Tibial artery (tissue), 4 donors: ENCODE measurements at regions not wholly inside any gene's neighbourhood (a gene's known extent, or its start where the extent isn't known, plus 50 kb on each side); places are given as distances from the start of the nearest gene placed in this dataset.

Experiments used
- DNase-seq, 2 donors: peaks; one replicate each; pipeline ENCODE4 v3.0.0-alpha.2; 2019
- H3K27ac ChIP-seq, 2 donors: fragments of 200-600 bp; sonication (generic) in 1 of 2; 1 replicate in 1 of 2; 2 replicates in 1 of 2; pipeline ENCODE4 v1.5.1; 2018 to 2019; ENCODE audit warnings: mild to moderate bottlenecking in 1 of 2
- H3K27me3 ChIP-seq, 2 donors: fragments of 200-600 bp; sonication (generic) in 1 of 2; one replicate each; pipeline versions ENCODE4 v1.5.1 to v1.6.0; 2016 to 2019
- H3K36me3 ChIP-seq, 3 donors: fragments of 200-600 bp; sonication (generic) in 2 of 3; one replicate each; pipeline ENCODE4 v1.5.1; 2016 to 2019; ENCODE audit warnings: mild to moderate bottlenecking in 2 of 3
- H3K4me1 ChIP-seq, 4 donors: fragments of 200-600 bp; sonication (generic) in 2 of 4; 1 replicate in 3 of 4; 2 replicates in 1 of 4; pipeline ENCODE4 v1.5.1; 2016 to 2019
- H3K4me3 ChIP-seq, 2 donors: fragments of 200-600 bp; sonication (generic) in 1 of 2; 1 replicate in 1 of 2; 2 replicates in 1 of 2; pipeline ENCODE4 v1.5.1; 2018 to 2019; ENCODE audit warnings: mild to moderate bottlenecking in 2 of 2
- H3K9me3 ChIP-seq, 3 donors: fragments of 200-600 bp; sonication (generic) in 1 of 3; one replicate each; pipeline ENCODE4 v1.5.1; 2016 to 2019
- intact Hi-C: fragments of 100-400 bp; cut with DNase I; formaldehyde crosslinking; loops from one replicate; pipeline ENCODE4 v1.15.0; 2023; ENCODE audit warnings: low total_unique reads
- TF ChIP-seq, protein P1 (sequence below), 2 experiments: fragments of 200-600 bp in 1 of 2; fragments of 450-650 bp in 1 of 2; IDR thresholded peaks; one replicate each; pipeline ENCODE4 v1.5.1; 2017 to 2019; ENCODE audit warnings: antibody characterized with exemption in 2 of 2, mild to moderate bottlenecking in 1 of 2, moderate library complexity in 1 of 2

GRCh38 chr2:10977003-10977402 lies 65.3 kb downstream of the KCNF1 start:
- intact Hi-C loops, result no loop called here
- no peaks in the 10 kb centered on the region for H3K36me3 ChIP-seq
- H3K4me1 ChIP-seq, result no peaks in the 10 kb centered on the region
- H3K4me3 ChIP-seq, result no peak overlapping the region
- peaks cover 0 to 23% of the 10 kb centered on the region in 2 donors for H3K27me3 ChIP-seq
- no peaks in the 10 kb centered on the region for H3K9me3 ChIP-seq
- peak in 1 of 2 donors; percentile 28 for DNase-seq
- TF ChIP-seq, protein P1, sequence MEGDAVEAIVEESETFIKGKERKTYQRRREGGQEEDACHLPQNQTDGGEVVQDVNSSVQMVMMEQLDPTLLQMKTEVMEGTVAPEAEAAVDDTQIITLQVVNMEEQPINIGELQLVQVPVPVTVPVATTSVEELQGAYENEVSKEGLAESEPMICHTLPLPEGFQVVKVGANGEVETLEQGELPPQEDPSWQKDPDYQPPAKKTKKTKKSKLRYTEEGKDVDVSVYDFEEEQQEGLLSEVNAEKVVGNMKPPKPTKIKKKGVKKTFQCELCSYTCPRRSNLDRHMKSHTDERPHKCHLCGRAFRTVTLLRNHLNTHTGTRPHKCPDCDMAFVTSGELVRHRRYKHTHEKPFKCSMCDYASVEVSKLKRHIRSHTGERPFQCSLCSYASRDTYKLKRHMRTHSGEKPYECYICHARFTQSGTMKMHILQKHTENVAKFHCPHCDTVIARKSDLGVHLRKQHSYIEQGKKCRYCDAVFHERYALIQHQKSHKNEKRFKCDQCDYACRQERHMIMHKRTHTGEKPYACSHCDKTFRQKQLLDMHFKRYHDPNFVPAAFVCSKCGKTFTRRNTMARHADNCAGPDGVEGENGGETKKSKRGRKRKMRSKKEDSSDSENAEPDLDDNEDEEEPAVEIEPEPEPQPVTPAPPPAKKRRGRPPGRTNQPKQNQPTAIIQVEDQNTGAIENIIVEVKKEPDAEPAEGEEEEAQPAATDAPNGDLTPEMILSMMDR (IDR thresholded peaks at IDR 0.05), result no peak
- H3K27ac ChIP-seq, result no peak overlapping the region

GRCh38 chr2:10977621-10978020 lies 65.9 kb downstream of the KCNF1 start:
- intact Hi-C loops, result no loop called here
- peaks cover 0 to 17% of the 10 kb centered on the region in 2 donors for H3K27me3 ChIP-seq
- H3K9me3 ChIP-seq, result no peaks in the 10 kb centered on the region
- H3K27ac ChIP-seq, result no peak overlapping the region
- no peaks in the 10 kb centered on the region for H3K36me3 ChIP-seq
- TF ChIP-seq, protein P1 (IDR thresholded peaks at IDR 0.05), result no peak
- no peak for DNase-seq
- H3K4me3 ChIP-seq, result no peak overlapping the region
- H3K4me1 ChIP-seq, result no peaks in the 10 kb centered on the region

- TF ChIP-seq, protein P1 (IDR thresholded peaks at IDR 0.05), result no peak
- peaks cover 0 to 12% of the 10 kb centered on the region in 2 donors for H3K27me3 ChIP-seq
- no peak overlapping the region for H3K27ac ChIP-seq
- peak in 1 of 2 donors; percentile 51 for DNase-seq
- H3K9me3 ChIP-seq, result no peaks in the 10 kb centered on the region
- no peaks in the 10 kb centered on the region for H3K4me1 ChIP-seq
- no peaks in the 10 kb centered on the region for H3K36me3 ChIP-seq
- intact Hi-C loops, result no loop called here
- H3K4me3 ChIP-seq, result no peak overlapping the region
These were observed 66.4 kb downstream of the KCNF1 start for GRCh38 chr2:10978090-10978670.

- intact Hi-C loops, result no loop called here
- H3K9me3 ChIP-seq, result no peaks in the 10 kb centered on the region
- no peak for DNase-seq
- H3K27me3 ChIP-seq, result peaks cover 0 to 23% of the 10 kb centered on the region in 2 donors
- H3K4me3 ChIP-seq, result no peak overlapping the region
- H3K36me3 ChIP-seq, result no peaks in the 10 kb centered on the region
- TF ChIP-seq, protein P1 (IDR thresholded peaks at IDR 0.05), result no peak
- H3K27ac ChIP-seq, result no peak overlapping the region
- no peaks in the 10 kb centered on the region for H3K4me1 ChIP-seq
These were observed 68.3 kb downstream of the KCNF1 start for GRCh38 chr2:10980071-10980470.

GRCh38 chr2:10980886-10981425 lies 69.2 kb downstream of the KCNF1 start:
- no peak overlapping the region for H3K4me3 ChIP-seq
- no peaks in the 10 kb centered on the region for H3K9me3 ChIP-seq
- DNase-seq, result no peak
- peaks cover 0 to 23% of the 10 kb centered on the region in 2 donors for H3K27me3 ChIP-seq
- no peak overlapping the region for H3K27ac ChIP-seq
- intact Hi-C loops, result no loop called here
- H3K36me3 ChIP-seq, result no peaks in the 10 kb centered on the region
- no peaks in the 10 kb centered on the region for H3K4me1 ChIP-seq
- TF ChIP-seq, protein P1 (IDR thresholded peaks at IDR 0.05), result no peak
